C4-2B (cell line): ENCODE measurements at regions not wholly inside any gene's neighbourhood (a gene's known extent, or its start where the extent isn't known, plus 50 kb on each side); places are given as distances from the start of the nearest gene placed in this dataset.
"Not testable (repeated sequence)": the region's sequence is repeated elsewhere in the genome, so short reads cannot be mapped to it uniquely, and the experiment has no call there.

Source experiments
- H3K27ac ChIP-seq: fragments of 450-650 bp; 2 replicates; pipeline ENCODE4 v1.5.1; 2017
- CTCF ChIP-seq: fragments of 450-650 bp; conservative IDR thresholded peaks from 2 replicates; pipeline ENCODE4 v1.5.1; 2017; ENCODE audit warnings: mild to moderate bottlenecking
- ZFX ChIP-seq: fragments of 450-650 bp; IDR thresholded peaks from 2 replicates; pipeline ENCODE4 v1.6.1; 2017

GRCh38 chr5:34550964-34551363, 105.2 kb upstream of the RAI14 start:
- TF ChIP-seq ZFX (no peak), CTCF (no peak)

GRCh38 chr5:34551911-34552433, 104.2 kb upstream of the RAI14 start:
- TF ChIP-seq ZFX (no peak), CTCF (no peak)
- no peak overlapping the region for H3K27ac ChIP-seq

More at GRCh38 chr5:34550964-34551363, 105.2 kb upstream of the RAI14 start:
- no peak overlapping the region for H3K27ac ChIP-seq

- H3K27ac ChIP-seq = no peak overlapping the region
- TF ChIP-seq ZFX (no peak), CTCF (no peak)
Observed at GRCh38 chr5:34552686-34553085, 103.4 kb upstream of the RAI14 start.

- no peak overlapping the region for H3K27ac ChIP-seq
- TF ChIP-seq ZFX (no peak), CTCF (no peak)
Observed at GRCh38 chr5:34553581-34553980, 102.5 kb upstream of the RAI14 start.

GRCh38 chr5:34554641-34555040, 101.5 kb upstream of the RAI14 start:
- H3K27ac ChIP-seq = no peak overlapping the region
- no peak for TF ChIP-seq ZFX
- TF ChIP-seq CTCF = no peak

- no peak for TF ChIP-seq ZFX
- no peak for TF ChIP-seq CTCF
Observed at GRCh38 chr5:34555699-34556508, 100.2 kb upstream of the RAI14 start.

GRCh38 chr5:34556509-34556782, 99.7 kb upstream of the RAI14 start:
- TF ChIP-seq CTCF = no peak
- no peak for TF ChIP-seq ZFX
- H3K27ac ChIP-seq = no peak overlapping the region

More at GRCh38 chr5:34555699-34556508, 100.2 kb upstream of the RAI14 start:
- H3K27ac ChIP-seq = no peak overlapping the region

GRCh38 chr5:34561581-34561980, 94.5 kb upstream of the RAI14 start:
- not testable (repeated sequence) for H3K27ac ChIP-seq
